CD8-positive, alpha-beta memory T cell (primary cell): ENCODE measurements at regions not wholly inside any gene's neighbourhood (a gene's known extent, or its start where the extent isn't known, plus 50 kb on each side); places are given as distances from the start of the nearest gene placed in this dataset.

Source experiments
- CTCF ChIA-PET: fragments of 350-600 bp; sonication (Branson Sonifier 250); formaldehyde crosslinking; loops from one replicate; lab custom pipeline; 2021; ENCODE audit warnings: antibody characterized with exemption; lab: Charles Lee
- POLR2A ChIA-PET: fragments of 350-600 bp; sonication (Branson Sonifier 250); formaldehyde crosslinking; loops from one replicate; lab custom pipeline; 2021; ENCODE audit warnings: antibody characterized with exemption; lab: Charles Lee
- DNase-seq, 5 donors: peaks; one replicate each; pipeline versions ENCODE4 v3.0.0 to v3.0.0-alpha.2; 2020 to 2022; ENCODE audit warnings: mixed read lengths in 1 of 5
- H3K27ac ChIP-seq: one replicate; pipeline ENCODE4 v1.7.0; 2013; ENCODE audit warnings: low read depth, mild to moderate bottlenecking, low read length, moderate library complexity
- H3K27me3 ChIP-seq: 2 replicates; pipeline ENCODE4 v1.7.0; 2013; ENCODE audit warnings: low read length, mild to moderate bottlenecking; ENCODE audit not compliant: insufficient read depth, poor library complexity, severe bottlenecking
- H3K36me3 ChIP-seq: 2 replicates; pipeline ENCODE4 v1.7.0; 2013; ENCODE audit warnings: mild to moderate bottlenecking, low read length, moderate library complexity; ENCODE audit not compliant: insufficient read depth
- H3K4me1 ChIP-seq: 2 replicates; pipeline ENCODE4 v1.7.0; 2013; ENCODE audit warnings: mild to moderate bottlenecking, low read length, moderate library complexity; ENCODE audit not compliant: insufficient read depth
- H3K4me3 ChIP-seq: 2 replicates; pipeline ENCODE4 v1.7.0; 2013; ENCODE audit warnings: mild to moderate bottlenecking, low read length
- H3K9me3 ChIP-seq: 2 replicates; pipeline ENCODE4 v1.7.0; 2013; ENCODE audit warnings: mild to moderate bottlenecking, low read length
- H3K27ac Mint-ChIP-seq, 8 donors: one replicate each; pipeline ENCODE4 v1.8.0; 2020 to 2021; ENCODE audit warnings: mixed read lengths in 8 of 8, mild to moderate bottlenecking in 6 of 8, inconsistent platforms in 3 of 8, moderate library complexity in 3 of 8
- H3K27me3 Mint-ChIP-seq, 2 donors: one replicate each; pipeline ENCODE4 v1.8.0; 2020 to 2021; ENCODE audit warnings: mixed read lengths in 2 of 2, mild to moderate bottlenecking in 1 of 2, moderate library complexity in 1 of 2
- H3K36me3 Mint-ChIP-seq, 3 donors: one replicate each; pipeline ENCODE4 v1.8.0; 2020 to 2021; ENCODE audit warnings: mixed read lengths in 3 of 3, inconsistent platforms in 1 of 3, mild to moderate bottlenecking in 1 of 3
- H3K4me1 Mint-ChIP-seq, 3 donors: one replicate each; pipeline ENCODE4 v1.8.0; 2020 to 2021; ENCODE audit warnings: mixed read lengths in 3 of 3, inconsistent platforms in 1 of 3, mild to moderate bottlenecking in 1 of 3
- H3K4me3 Mint-ChIP-seq, 7 donors: one replicate each; pipeline ENCODE4 v1.8.0; 2020 to 2021; ENCODE audit warnings: mixed read lengths in 7 of 7, mild to moderate bottlenecking in 6 of 7, moderate library complexity in 4 of 7, inconsistent platforms in 2 of 7
- H3K9me3 Mint-ChIP-seq, 5 donors: one replicate each; pipeline ENCODE4 v1.8.0; 2020 to 2022; ENCODE audit warnings: mixed read lengths in 5 of 5, mild to moderate bottlenecking in 3 of 5, moderate library complexity in 2 of 5, inconsistent platforms in 1 of 5

DNA sequence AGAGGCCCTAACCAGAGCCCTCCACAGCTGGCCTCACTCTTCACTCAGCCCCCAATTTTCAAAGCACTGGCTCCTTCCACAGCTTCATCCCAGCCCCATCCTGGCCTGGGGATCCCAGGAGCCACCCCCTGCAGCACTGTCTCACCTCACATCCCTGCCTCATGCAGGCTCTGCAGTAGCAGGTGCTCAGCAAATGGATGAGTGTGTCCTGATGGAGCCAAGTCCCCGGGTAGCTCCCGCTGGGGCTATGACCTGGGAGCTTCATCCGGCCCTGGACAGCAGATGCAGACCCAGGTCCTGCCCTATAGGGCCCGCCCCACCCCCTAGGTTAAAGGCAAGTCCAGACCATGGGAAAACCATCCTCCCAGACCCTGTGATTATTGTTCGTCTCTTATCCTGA lies 143.2 kb upstream of the ZNF507 start:
- Histone ChIP-seq H3K27ac (no peak overlapping the region), H3K36me3 (no peaks in the 10 kb centered on the region), H3K27me3 (no peaks in the 10 kb centered on the region), H3K4me3 (no peak overlapping the region), H3K4me1 (no peaks in the 10 kb centered on the region), H3K9me3 (no peaks in the 10 kb centered on the region)
- no peak overlapping the region for H3K27ac Mint-ChIP-seq
- peaks cover 2 to 25% of the 10 kb centered on the region in 2 donors for H3K27me3 Mint-ChIP-seq
- no peak overlapping the region for H3K4me3 Mint-ChIP-seq
- ChIA-PET CTCF (no interaction called here), POLR2A (interaction anchor here (0.6 kb wide), 1 partner anchor 823 kb away, joined by 3 read pairs; no protein-coding TSS in a partner anchor)
- H3K9me3 Mint-ChIP-seq = peaks cover 0 to 2% (median 0%) of the 10 kb centered on the region in 5 donors
- DNase-seq = no peak
- H3K36me3 Mint-ChIP-seq = no peaks in the 10 kb centered on the region
- peaks cover 7 to 22% (median 12%) of the 10 kb centered on the region in 3 donors for H3K4me1 Mint-ChIP-seq

DNA sequence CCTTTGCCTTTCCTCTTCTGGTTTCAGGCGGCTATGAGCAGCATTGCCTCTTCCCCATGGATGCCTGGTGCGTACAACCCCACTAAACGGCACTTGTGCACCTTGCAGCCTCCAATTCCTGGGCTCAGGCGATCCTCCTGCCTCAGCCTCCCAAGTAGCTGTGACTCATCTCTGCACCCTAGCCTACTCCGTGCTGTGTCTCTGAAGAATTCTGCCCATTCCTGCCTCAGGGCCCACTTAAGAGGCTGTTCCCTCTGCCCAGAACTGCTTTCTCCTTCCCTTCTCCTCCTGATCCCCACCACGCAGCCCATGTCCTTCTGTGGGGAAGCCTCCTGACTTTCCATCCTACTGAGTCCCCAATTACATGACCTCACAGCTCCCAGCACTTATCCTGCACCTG lies 142.2 kb upstream of the ZNF507 start:
- H3K9me3 ChIP-seq = no peaks in the 10 kb centered on the region
- no peak overlapping the region for H3K4me3 Mint-ChIP-seq
- no peak overlapping the region for H3K4me3 ChIP-seq
- no peaks in the 10 kb centered on the region for H3K27me3 ChIP-seq
- peaks cover 2 to 33% of the 10 kb centered on the region in 2 donors for H3K27me3 Mint-ChIP-seq
- H3K36me3 Mint-ChIP-seq = no peaks in the 10 kb centered on the region
- POLR2A ChIA-PET = no interaction called here
- CTCF ChIA-PET = no interaction called here
- DNase-seq = no peak
- no peak overlapping the region for H3K27ac ChIP-seq
- no peaks in the 10 kb centered on the region for H3K36me3 ChIP-seq
- H3K9me3 Mint-ChIP-seq = peaks cover 0 to 3% (median 0%) of the 10 kb centered on the region in 5 donors
- H3K4me1 ChIP-seq = no peaks in the 10 kb centered on the region
- H3K27ac Mint-ChIP-seq = peak overlapping the region in 1 of 8 donors; percentile 28
- peaks cover 7 to 22% (median 12%) of the 10 kb centered on the region in 3 donors for H3K4me1 Mint-ChIP-seq

- Histone ChIP-seq H3K4me3 (no peak overlapping the region), H3K9me3 (peaks cover 3% of the 10 kb centered on the region), H3K4me1 (no peaks in the 10 kb centered on the region), H3K27ac (no peak overlapping the region), H3K27me3 (no peaks in the 10 kb centered on the region), H3K36me3 (no peaks in the 10 kb centered on the region)
- H3K27me3 Mint-ChIP-seq = peaks cover 6 to 31% of the 10 kb centered on the region in 2 donors
- peaks cover 6 to 14% (median 8%) of the 10 kb centered on the region in 3 donors for H3K4me1 Mint-ChIP-seq
- no peak for DNase-seq
- POLR2A ChIA-PET = no interaction called here
- CTCF ChIA-PET = no interaction called here
- no peaks in the 10 kb centered on the region for H3K36me3 Mint-ChIP-seq
- H3K9me3 Mint-ChIP-seq = peaks cover 7 to 13% (median 9%) of the 10 kb centered on the region in 5 donors
- no peak overlapping the region for H3K27ac Mint-ChIP-seq
- no peak overlapping the region for H3K4me3 Mint-ChIP-seq
Observed at GRCh38 chr19:32206065-32206464, 139.3 kb upstream of the ZNF507 start.

DNA sequence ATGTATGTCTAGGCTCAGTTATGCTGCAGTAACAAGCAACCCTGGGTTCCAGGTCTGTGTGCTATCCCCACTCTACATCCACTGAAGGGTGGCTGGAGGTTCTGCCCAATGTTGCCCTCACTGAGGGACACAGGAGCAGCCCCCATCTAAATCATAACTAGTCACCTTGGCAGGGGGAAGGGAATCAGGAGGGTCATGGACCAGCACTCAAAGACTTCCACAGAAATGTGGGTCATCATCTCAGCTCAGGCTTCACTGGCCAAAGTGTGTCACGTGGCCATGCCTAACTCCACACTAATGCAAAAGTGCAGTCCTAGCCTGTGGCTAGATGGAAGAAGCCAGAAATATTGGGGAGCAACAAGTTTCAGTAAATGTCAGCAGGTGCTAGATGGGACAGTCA lies 137.3 kb upstream of the ZNF507 start:
- DNase-seq = no peak
- Mint-ChIP-seq H3K36me3 (no peaks in the 10 kb centered on the region), H3K27me3 (peaks cover 9 to 38% of the 10 kb centered on the region in 2 donors), H3K9me3 (peaks cover 13 to 27% (median 15%) of the 10 kb centered on the region in 5 donors), H3K4me3 (no peak overlapping the region), H3K4me1 (no peaks in the 10 kb centered on the region), H3K27ac (no peak overlapping the region)
- Histone ChIP-seq H3K36me3 (no peaks in the 10 kb centered on the region), H3K4me3 (no peak overlapping the region), H3K27ac (no peak overlapping the region), H3K9me3 (peaks cover 3% of the 10 kb centered on the region), H3K4me1 (no peaks in the 10 kb centered on the region), H3K27me3 (no peaks in the 10 kb centered on the region)
- CTCF ChIA-PET = no interaction called here
- POLR2A ChIA-PET = no interaction called here

DNA sequence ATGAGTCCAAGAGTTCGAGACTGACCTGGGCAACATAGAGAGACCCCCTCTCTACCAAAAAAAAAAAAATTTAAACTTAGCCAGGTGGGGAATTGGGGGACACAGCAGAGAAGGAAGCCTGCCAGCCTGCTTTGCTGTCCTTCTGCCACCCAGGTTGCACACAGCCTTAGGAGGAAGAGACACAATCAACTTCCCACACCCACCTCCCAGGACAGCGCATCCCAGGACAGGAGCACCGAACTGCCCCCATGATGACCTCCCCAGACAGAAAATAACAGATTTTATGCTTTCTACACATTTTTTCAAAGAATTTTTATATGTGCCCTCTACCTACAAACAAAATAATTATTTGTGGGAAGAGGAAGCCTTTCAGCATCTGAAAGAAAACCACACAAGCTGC lies 126.0 kb upstream of the ZNF507 start:
- Mint-ChIP-seq H3K27me3 (peaks cover 16 to 33% of the 10 kb centered on the region in 2 donors), H3K4me3 (no peak overlapping the region), H3K4me1 (peaks cover 2 to 8% (median 6%) of the 10 kb centered on the region in 3 donors), H3K9me3 (no peaks in the 10 kb centered on the region), H3K27ac (no peak overlapping the region), H3K36me3 (no peaks in the 10 kb centered on the region)
- Histone ChIP-seq H3K4me1 (peaks cover 11% of the 10 kb centered on the region), H3K27ac (no peak overlapping the region), H3K4me3 (no peak overlapping the region), H3K9me3 (no peaks in the 10 kb centered on the region), H3K27me3 (peaks cover 14% of the 10 kb centered on the region), H3K36me3 (no peaks in the 10 kb centered on the region)
- ChIA-PET POLR2A (no interaction called here), CTCF (no interaction called here)
- DNase-seq = no peak

GRCh38 chr19:32219881-32220472 lies 125.4 kb upstream of the ZNF507 start:
- Histone ChIP-seq H3K9me3 (no peaks in the 10 kb centered on the region), H3K27ac (no peak overlapping the region), H3K27me3 (peaks cover 18% of the 10 kb centered on the region), H3K36me3 (no peaks in the 10 kb centered on the region), H3K4me3 (no peak overlapping the region), H3K4me1 (peaks cover 14% of the 10 kb centered on the region)
- POLR2A ChIA-PET = no interaction called here
- Mint-ChIP-seq H3K9me3 (no peaks in the 10 kb centered on the region), H3K27me3 (peaks cover 16 to 39% of the 10 kb centered on the region in 2 donors), H3K36me3 (no peaks in the 10 kb centered on the region), H3K4me1 (peaks cover 6 to 14% (median 12%) of the 10 kb centered on the region in 3 donors), H3K4me3 (no peak overlapping the region), H3K27ac (no peak overlapping the region)
- CTCF ChIA-PET = no interaction called here
- no peak for DNase-seq

DNA sequence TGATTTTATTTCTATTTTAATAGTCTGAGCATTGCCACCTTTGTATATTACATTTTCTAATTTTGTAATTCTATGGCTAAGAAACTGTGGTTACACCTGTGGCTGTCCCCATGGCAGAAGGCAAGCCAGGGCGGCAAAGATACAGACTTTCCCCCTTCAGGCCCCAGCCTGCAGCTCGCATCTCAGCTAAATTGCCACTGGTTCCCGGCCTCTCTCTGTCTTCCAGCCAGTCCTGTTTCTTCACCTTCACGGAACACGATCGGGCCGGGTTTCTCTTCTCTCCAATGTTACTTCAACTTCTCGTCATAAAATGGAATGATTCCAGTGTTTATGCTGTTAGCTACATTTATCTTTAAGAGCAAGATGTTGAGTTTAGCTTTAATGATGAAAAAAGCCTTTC lies 124.5 kb upstream of the ZNF507 start:
- no peak overlapping the region for H3K4me3 ChIP-seq
- Mint-ChIP-seq H3K4me1 (peaks cover 6 to 14% (median 12%) of the 10 kb centered on the region in 3 donors), H3K27ac (no peak overlapping the region), H3K4me3 (no peak overlapping the region), H3K36me3 (no peaks in the 10 kb centered on the region), H3K9me3 (no peaks in the 10 kb centered on the region), H3K27me3 (peaks cover 20 to 46% of the 10 kb centered on the region in 2 donors)
- no peak overlapping the region for H3K27ac ChIP-seq
- H3K27me3 ChIP-seq = peaks cover 25% of the 10 kb centered on the region
- ChIA-PET POLR2A (no interaction called here), CTCF (no interaction called here)
- H3K9me3 ChIP-seq = no peaks in the 10 kb centered on the region
- no peaks in the 10 kb centered on the region for H3K36me3 ChIP-seq
- H3K4me1 ChIP-seq = peaks cover 14% of the 10 kb centered on the region
- DNase-seq = no peak

GRCh38 chr19:32222556-32222955 lies 122.9 kb upstream of the ZNF507 start:
- Histone ChIP-seq H3K4me3 (no peak overlapping the region), H3K27me3 (peaks cover 25% of the 10 kb centered on the region)
- CTCF ChIA-PET = interaction anchor here (5.1 kb wide), 1 partner anchor 1540 kb away, joined by 33 read pairs; no protein-coding TSS in a partner anchor

More at GRCh38 chr19:32222556-32222955, 122.9 kb upstream of the ZNF507 start:
- peaks cover 15 to 51% of the 10 kb centered on the region in 2 donors for H3K27me3 Mint-ChIP-seq
- H3K36me3 Mint-ChIP-seq = no peaks in the 10 kb centered on the region
- H3K27ac Mint-ChIP-seq = no peak overlapping the region
- H3K36me3 ChIP-seq = no peaks in the 10 kb centered on the region
- no peak for DNase-seq
- peaks cover 6 to 14% (median 12%) of the 10 kb centered on the region in 3 donors for H3K4me1 Mint-ChIP-seq
- no peak overlapping the region for H3K27ac ChIP-seq
- POLR2A ChIA-PET = no interaction called here
- no peaks in the 10 kb centered on the region for H3K9me3 Mint-ChIP-seq
- H3K4me3 Mint-ChIP-seq = no peak overlapping the region
- no peaks in the 10 kb centered on the region for H3K9me3 ChIP-seq
- H3K4me1 ChIP-seq = peaks cover 14% of the 10 kb centered on the region
